SH-SY5Y (cell line): ENCODE measurements at regions not wholly inside any gene's neighbourhood (a gene's known extent, or its start where the extent isn't known, plus 50 kb on each side); places are given as distances from the start of the nearest gene placed in this dataset.

Source experiments
- GATA2 ChIP-seq: IDR thresholded peaks from 2 replicates; pipeline ENCODE4 v1.6.1; 2011; ENCODE audit warnings: mild to moderate bottlenecking, low read depth, low read length
- GATA3 ChIP-seq: IDR thresholded peaks from 2 replicates; pipeline ENCODE4 v1.6.1; 2011; ENCODE audit warnings: low read depth, mild to moderate bottlenecking, low read length, moderate library complexity

DNA sequence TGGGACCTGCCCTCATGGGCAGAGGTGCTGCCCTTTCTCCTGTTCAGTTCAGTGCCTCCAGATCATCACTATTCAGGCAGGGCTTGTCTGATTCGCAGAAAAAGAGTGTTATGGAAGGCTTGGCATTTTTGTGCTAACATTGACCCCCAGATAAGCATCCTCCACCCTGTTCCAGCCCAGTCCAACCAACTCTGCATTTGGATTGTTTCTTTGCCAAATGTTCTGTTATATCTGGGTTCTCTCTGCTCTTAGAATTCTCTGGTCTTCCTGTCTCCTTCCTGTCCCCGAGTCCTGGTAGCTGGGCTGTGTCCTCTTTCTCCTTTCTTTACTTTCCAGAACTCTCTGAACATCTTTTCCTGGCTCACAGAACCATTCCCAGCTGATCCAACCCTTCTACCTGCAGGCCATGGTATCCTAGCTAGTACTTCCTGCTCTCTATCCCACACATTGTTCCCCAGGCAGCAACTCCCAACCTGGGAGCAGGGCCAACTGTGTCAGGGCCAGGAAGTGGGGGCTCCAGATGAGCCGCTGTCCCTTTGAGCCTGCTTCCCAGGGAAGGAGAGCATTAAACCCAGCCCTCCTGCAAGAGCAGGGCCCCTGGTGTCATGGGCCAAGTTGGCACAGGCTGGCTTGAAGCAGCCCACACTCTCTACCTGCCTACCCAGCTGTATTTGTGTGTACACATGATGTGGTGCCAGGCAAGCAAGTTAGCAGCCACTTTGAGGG, 280.7 kb upstream of the CADM1 start:
- TF ChIP-seq GATA3 = no peak
- no peak for TF ChIP-seq GATA2
